NCI-H187 treated with DMSO at 0.1 percent for 48 hours (cell line): ENCODE measurements at regions not wholly inside any gene's neighbourhood (a gene's known extent, or its start where the extent isn't known, plus 50 kb on each side); places are given as distances from the start of the nearest gene placed in this dataset.

Source experiments
- DNase-seq: peaks from one replicate; lab custom pipeline; 2025; lab: John Stamatoyannopoulos, UW

DNA sequence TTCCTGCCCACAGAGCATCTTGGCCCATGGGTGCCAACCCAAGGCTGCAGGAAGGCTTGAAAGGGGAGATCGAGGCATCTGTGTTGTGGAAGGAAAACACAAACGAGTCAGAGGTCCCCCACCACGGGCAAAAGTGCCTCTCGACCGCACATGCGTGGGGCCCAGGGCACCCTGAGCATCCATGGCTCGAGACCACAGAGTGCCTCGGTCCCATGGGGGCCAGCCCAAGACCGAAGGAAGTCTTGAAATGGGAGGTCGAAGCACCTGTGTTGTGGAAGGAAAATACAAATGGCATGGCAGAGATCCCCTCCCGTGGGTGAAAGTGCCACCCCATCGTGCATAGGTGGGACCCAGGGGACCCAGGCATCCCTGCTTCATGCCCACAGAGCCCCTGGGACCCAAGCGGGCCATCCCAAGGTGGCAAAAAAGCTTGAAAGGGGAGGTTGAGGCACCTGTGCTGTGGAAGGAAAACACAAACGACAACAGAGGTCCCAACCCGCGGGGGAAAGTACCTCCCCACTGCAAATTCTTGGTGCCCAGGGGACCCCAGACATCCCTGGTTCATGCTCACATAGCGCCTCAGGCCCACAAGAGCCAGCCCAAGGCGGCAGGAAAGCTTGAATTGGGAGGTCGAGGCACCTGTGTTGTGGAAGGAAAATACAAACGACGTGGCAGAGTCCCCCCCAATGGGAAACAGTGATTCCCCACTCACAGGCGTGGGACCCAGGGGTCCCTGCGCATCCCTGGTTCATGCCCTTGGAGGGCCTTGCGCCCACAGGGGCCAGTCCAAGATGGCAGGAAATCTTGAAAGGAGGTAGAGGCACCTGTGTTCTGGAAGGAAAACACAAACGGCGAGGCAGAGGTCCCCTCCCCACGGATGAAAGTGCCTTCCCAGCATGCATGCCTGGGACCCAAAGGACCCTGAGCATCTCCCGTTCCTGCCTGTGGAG lies 373.0 kb downstream of the ALG10 start:
- DNase-seq: no peak

DNA sequence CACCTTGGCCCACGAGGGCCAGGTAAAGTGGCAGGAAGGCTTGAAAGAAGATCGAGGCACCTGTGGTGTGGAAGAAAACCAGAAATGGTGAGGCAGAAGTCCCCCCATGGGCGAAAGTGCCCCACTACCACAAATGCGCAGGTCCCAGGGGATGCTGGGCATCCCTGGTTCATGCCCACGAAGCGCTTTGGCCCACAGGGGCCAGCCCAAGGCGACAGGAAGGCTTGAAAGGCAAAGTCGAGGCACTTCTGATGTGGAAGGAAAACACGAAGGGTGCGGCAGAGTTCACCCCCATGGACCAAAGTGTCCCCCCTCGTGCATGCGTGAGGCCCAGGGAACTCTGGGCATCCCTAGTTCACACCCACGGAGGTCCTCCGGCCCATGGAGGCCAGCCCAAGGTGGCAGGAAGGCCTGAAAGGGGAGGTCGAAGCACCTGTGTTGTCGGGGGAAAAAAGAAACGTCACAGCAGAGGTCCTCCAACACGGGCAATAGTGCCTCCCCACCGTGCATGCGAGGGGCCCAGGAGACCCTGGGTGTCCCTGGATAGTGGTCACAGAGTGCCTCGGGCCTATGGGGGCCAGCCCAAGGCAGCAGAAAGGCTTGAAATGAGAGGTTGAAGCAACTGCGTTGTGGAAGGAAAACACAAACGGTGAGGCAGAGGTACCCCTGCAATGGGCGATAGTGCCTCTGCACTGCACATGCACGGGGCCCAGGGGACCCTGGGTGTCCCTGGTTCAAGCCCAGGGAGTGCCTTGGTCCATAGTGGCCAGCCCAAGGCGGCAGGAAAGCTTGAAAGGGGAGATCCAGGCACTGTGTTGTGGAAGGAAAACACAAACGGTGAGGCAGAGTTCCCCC lies 373.9 kb downstream of the ALG10 start:
- DNase-seq: no peak

DNA sequence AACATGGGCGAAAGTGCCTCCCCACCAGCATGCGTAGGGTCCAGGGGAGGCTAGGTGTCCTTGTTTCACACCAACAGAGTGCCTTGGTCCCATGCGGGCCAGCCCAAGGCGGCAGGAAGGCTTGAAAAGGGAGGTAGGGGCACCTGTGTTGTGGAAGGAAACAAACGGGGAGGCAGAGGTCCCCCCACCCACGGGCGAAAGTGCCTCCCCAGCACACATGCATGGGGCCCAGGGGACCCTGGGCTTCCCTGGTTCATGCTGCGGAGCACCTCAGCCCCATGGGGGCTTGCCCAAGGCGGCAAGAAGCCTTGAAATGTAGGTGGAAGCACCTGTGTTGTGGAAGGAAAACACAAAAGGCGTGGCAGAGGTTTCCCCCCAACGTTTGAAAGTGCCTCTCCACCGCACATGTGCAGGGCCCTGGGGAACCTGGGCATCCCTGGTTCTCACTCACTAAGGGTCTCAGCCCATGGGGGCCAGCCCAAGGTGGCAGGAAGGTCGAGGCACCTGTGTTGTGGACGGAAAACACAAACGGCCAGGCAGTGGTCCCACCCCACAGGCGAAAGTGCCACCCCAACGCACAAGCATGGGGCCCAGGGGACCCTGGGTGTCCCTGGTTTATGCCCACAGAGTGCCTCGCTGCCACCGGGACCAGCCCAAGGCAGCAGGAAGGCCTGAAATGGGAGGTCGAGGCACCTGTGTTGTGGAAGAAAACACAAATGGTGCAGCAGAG lies 374.7 kb downstream of the ALG10 start:
- DNase-seq: no peak

DNA sequence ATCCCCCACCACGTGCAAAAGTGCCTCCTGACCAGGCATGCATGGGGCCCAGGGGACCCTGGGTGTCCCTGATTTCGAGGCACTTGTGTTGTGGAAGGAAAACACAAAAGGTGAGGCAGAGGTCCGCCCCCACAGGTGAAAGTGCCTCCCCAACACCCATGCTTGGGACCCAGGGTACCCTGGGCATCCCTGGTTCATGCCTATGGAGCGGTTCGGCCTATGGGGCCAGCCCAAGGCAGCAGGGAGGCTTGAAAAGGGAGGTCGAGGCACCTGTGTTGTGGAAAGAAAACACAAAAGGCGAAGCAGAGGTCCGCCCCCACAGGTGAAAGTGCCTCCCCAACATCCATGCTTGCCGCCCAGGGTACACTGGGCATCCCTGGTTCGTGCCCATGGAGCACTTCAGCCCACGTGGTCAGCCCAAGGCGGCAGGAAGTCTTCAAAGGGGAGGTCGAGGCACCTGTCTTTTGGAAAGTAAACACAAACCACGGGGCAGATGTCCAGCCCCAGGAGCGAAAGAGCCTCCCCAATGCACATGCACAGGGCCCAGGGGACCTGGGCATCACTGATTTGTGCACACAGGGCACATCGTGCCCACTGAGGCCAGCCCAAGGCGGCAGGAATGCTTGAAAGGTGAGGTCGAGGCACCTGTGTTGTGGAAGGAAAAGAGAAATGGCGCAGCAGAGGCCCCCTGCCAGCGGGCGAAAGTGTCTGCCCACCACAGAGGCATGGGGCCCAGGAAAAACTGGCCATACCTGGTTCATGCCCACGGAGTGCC lies 375.5 kb downstream of the ALG10 start:
- no peak for DNase-seq

DNA sequence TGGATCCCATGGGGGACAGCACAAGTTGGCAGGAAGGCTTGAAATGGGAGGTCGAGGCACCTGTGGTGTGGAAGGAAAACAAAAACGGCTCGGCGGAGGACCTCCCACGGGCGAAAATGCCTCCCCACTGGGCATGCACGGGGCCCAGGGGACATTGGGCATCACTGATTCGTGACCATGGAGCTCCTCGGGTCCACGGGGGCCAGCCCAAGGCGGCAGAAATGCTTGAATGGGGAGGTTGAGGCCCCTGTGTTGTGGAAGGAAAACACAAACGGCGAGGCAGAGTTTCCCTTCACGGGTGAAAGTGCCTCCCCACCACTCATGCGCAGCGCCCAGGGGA lies 376.0 kb downstream of the ALG10 start:
- DNase-seq: no peak

DNA sequence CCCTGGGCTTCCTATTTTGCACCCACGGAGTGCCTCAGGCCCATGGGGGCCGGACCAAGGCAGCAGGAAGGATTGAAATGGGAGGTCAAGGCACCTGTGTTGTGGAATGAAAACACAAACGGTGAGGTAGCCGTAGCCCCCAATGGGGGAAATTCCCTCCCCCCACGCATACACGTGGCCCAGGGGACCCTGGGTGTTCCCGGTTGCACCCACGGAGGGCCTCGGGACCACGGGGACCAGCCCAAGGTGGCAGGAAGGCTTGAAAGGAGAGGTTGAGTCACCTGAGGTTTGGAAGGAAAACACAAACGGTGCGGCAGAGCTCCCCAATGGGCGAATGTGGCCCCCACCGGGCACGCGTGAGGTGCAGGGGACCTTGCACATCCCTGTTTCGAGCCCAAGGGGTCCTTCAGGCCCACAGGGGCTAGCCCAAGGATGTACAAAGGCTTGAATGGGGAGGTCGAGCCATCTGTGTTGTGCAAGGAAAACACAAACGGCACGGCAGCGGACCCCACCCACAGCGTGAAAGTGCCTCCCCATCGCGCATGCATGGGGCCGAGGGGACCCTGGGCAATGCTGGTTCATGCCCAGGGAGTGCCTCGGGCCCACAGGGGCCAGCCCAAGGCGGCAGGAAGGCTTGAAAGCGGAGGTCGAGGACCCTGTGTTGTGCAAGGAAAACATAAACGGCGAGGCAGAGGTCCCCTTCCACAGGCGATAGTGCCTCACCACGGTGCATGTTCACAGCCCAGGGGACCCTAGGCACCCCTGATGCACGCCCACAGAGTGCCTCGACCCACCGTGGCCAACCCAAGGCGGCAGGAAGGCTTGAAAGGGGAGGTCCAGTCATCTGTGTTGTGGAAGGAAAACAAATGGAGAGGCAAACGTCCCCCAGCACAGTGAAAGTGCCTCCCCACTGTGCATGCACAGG lies 376.7 kb downstream of the ALG10 start:
- no peak for DNase-seq

DNA sequence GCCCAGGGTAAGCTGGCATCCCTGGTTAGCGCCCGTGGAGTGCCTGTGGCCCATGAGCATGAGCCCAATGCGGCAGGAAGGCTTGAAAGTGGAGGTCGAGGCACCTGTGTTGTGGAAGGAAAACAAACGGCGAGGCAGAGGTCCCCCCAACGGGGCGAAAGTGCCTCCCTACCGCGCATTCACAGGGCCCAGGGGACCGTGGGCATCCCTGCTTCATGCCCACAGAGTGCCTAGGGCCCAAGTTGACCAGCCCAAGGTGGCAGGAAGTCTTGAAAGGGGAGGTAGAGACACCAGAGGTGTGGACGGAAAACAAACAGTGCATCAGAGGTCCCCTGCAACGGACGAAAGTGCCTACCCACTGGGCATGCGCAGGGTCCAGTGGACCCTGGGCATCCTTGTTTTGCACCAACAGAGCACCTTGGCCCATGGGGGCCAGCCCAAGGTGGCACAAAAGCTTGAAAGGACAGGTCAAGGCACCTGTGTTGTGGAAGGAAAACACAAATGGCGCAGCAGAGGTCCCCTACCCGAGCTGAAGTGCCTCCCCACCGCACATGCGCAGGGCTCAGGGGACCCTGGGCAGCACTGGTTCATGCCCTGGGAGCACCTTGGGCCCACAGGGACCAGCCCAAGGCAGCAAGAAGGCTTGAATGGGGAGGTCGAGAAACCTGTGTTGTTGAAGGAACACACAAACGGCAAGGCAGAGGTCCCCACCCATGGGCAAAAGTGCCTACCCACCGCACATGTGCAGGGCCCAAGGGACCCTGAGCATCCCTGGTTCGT lies 377.5 kb downstream of the ALG10 start:
- no peak for DNase-seq

DNA sequence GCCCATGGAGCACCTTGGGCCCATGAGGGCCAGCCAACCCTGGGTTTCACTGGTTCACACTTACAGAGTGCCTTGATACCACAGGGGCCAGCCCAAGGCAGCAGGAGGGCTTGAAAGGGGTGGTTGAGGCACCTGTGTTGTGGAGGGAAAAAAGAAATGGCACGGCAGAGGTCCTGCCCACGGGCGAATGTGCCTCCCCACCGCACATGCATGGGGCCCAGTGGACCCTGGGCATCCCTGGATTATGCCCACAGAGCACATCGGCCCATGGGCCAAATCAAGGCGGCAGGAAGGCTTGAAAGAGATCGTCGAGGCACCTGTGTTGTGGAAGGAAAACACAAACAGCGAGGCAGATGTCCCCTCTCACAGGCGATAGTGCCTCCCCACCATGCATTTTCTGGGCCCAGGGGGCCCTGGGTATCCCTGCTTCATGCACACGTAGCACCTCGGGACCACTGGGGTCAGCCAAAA lies 378.1 kb downstream of the ALG10 start:
- DNase-seq: no peak

DNA sequence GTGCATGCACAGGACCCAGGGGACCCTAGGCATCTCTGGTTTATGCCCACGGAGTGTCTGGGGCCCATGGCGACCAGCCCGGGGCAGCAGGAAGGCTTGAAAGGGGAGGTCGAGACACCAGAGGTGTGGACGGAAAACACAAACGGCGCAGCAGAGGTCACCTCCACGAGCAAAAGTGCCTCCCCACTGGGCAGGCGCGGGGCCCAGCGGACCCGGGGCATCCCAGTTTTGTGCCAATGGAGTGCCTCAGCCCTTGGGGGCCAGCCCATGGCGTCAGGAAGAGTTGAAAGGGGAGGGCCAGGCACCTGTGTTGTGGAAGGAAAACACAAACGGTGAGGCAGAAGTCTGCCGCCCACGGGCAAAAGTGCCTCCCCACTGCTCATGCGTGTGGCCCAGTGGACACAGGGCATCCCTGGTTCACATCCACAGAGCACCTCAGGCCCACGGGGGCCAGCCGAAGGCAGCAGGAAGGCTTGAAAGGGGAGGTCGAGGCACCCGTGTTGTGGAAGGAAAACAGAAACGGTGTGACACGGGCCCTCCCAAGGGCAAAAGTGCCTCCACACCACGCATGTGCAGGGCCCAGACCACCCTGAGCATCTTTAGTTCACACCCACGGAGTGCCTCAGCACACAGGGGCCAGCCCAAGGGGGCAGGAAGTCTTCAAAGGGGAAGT lies 378.8 kb downstream of the ALG10 start:
- DNase-seq: no peak

DNA sequence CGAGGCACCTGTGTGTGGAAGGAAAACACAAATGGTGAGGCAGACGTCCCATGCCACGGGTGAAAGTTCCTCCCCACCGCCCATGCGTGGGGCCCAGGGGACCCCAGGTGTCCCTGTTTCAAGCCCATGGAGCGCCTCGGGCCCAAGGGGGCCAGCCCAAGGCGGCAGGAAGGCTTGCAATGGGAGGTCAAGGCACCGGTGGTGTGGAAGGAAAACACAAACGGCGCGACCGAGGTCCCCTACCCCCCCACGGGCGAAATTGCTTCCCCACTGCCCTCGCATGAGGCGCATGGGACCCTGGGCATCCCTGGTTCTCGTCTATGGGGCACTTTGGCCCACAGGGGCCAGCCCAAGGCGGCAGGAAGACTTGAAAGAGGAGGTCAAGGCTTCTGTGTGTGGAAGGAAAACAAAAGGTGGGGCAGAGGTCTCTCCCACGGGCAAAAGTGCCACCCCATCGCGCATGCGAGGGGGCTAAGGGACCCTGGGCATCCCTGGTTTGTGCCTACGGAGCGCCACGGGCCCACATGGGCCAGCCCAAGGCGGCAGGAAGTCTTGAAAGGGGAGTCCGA lies 379.4 kb downstream of the ALG10 start:
- no peak for DNase-seq

DNA sequence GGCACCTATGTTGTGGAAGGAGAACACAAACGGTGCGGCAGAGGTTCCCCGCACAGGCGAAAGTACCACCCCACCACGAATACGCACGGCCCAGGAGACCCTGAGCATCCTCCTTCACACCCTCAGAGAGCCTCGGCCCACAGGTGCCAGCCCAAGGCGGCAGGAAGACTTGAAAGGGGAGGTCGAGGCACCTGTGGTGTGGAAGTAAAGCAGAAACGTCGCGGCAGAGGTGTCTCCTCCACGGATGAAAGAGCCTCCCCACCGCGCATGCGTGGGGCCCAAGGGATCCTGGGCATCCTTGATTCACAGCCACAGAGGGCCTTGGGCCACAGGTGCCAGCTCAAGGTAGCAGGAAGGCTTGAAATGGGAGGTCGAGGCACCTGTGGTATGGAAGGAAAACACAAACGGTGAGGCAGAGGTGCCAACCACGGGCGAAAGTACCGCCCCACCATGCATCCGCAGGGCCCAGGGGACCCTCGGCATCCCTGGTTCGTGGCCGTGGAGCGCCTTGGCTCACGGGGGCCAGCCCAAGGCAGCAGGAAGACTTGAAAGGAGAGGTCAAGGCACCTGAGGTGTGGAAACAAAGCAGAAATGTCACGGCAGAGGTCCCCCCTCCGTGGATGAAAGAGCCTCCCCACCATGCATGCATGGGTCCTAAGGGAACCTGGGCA lies 380.1 kb downstream of the ALG10 start:
- no peak for DNase-seq

DNA sequence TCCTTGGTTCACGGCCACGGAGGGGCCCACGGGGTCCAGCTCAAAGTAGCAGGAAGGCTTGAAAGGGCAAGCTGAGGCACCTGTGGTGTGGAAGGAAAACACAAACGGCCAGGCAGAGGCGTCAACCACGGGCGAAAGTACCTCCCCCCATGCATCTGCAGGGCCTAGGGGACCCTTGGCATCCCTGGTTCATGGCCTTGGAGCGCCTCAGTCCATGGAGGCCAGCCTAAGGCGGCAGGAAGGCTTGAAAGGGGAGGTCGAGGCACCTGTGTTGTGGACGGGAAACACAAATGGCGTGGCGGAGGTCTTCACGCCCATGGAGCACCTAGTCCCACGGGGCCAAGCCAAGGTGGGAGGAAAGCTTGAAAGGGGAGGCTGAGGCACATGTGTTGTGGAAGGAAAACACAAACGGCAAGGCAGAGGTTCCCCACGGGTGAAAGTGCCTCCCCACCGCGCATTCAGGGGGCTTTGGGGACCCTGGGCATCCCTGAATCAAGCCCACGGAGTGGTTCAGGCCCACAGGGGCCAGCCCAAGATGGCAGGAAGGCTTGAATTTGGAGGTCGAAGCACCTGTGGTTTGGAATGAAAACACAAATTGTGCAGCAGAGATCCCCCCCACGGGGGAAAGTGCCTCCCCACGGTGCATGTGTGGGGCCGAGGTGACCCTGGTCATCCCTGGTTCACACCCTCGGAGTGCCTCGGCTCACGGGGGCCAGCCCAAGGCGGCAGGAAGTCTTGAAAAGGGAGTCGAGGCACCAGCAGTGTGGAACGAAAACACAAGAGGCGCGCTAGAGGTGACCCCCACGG lies 380.8 kb downstream of the ALG10 start:
- no peak for DNase-seq

DNA sequence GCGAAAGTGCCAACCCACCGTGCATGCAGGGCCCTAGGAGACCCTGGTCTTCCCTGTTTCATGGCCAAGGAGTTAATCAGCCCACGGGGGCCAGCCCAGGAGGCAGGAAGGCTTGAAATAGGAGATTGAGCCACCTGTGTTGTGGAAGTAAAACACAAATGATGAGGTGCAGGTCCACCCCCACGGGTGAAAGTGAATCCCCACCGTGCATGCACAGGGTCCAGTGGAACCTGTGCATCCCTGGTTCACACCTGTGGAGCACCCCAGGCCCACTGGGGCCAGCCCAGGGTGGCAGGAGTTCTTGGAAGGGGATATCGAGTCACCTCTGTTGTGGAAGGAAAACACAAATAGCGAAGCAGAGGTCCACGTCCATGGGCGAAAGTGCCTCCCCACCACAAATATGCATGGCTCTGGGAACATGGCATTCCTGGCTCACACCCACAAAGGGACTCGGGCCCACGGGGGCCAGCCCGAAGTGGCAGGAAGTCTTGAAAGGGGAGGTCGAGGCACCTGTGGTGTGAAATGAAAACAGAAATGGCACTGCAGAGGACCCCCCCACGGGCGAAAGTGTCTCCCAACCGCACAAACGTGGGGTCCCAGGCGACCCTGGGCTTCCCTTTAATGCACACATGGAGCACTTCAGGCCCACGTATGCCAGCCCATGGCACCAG lies 381.5 kb downstream of the ALG10 start:
- no peak for DNase-seq

DNA sequence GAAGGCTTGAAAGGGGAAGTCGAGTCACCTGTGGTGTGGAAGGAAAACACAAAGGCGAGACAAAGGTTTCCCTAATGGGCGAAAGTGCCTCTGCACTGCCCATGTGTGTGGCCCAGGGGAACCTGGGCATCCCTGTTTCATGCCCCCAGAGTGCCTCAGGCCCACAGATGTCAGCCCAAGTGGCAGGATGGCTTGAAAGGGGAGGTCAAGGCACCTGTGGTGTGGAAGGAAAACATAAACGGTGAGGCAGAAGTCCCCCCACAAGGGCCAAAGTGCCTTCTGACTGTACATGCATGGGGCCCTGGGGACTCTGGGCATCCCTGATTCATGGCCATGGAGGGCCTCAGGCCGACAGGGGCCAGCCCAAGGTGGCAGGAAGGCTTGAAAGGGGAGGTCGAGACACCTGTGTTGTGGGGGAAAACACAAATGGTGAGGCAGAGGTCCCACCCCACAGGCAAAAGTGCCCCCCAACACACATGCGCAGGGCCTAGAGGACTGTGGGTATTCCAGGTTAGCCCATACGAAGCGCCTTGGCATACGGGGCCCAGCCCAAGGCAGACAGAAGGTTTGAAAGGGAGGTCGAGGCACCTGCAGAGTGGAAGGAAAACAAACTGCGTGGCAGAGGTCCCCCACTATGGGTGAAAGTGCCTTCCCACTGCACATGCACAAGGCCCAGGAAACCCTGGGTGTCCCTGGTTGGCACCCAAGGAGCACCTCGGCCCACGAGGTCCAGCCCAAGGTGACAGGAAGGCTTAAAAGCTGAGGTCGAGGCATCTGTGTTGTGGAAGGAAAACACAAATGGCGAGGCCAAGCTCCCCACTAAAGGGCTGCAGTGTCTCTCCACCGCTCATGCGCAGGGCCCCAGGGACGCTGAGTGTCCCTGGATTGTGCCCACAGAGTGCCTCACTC lies 382.3 kb downstream of the ALG10 start:
- no peak for DNase-seq
